Large intestine (tissue), 3 donors: ENCODE measurements at regions not wholly inside any gene's neighbourhood (a gene's known extent, or its start where the extent isn't known, plus 50 kb on each side); places are given as distances from the start of the nearest gene placed in this dataset.

ENCODE experiments used
- DNase-seq, 2 donors: peaks; one replicate each; pipeline versions ENCODE4 v3.0.0 to v3.0.0-alpha.2; 2013
- H3K27ac ChIP-seq: one replicate; pipeline ENCODE4 v1.5.1; 2013; ENCODE audit warnings: low read length
- H3K27me3 ChIP-seq: 2 replicates; pipeline ENCODE4 v1.6.1; 2013; ENCODE audit warnings: low read length; ENCODE audit not compliant: control insufficient read depth, insufficient read depth
- H3K36me3 ChIP-seq: 2 replicates; pipeline ENCODE4 v1.6.1; 2013; ENCODE audit warnings: low read length; ENCODE audit not compliant: control insufficient read depth, insufficient read depth
- H3K4me1 ChIP-seq: one replicate; pipeline ENCODE4 v1.6.1; 2013; ENCODE audit warnings: low read length; ENCODE audit not compliant: control insufficient read depth, insufficient read depth
- H3K4me3 ChIP-seq: one replicate; pipeline ENCODE4 v1.5.1; 2013; ENCODE audit warnings: low read length
- H3K9me3 ChIP-seq: one replicate; pipeline ENCODE4 v1.6.1; 2013; ENCODE audit warnings: mild to moderate bottlenecking, low read depth, low read length, moderate library complexity; ENCODE audit not compliant: control insufficient read depth
- WGBS: methylation state at CpG from one replicate; pipeline ENCODE4 v1.1.5; 2013; ENCODE audit warnings: low lambda C conversion rate; ENCODE audit not compliant: insufficient coverage; 5-methylcytosine and 5-hydroxymethylcytosine counted together

DNA sequence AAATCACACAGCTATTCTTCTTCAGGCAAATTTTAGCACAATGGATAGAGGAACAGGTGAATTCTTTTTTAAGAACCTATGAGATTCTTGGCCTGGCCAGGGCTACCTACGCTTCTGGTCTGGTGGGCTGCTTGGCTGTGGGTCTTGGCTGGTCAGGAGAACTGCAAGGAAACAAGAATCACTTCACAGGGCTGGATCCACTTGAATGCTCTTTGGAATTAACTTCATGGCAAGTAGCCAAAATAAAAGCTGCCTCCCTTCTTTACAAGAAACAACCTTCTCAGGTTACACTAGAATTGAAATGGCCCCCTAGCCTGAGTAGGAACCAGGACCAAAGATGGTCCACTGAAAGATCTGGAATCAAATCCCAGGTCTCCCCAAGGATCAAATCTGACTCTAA, 519.1 kb downstream of the IQCM start:
- WGBS, result no CpG with 5 or more reads among the region's 1 CpG

DNA sequence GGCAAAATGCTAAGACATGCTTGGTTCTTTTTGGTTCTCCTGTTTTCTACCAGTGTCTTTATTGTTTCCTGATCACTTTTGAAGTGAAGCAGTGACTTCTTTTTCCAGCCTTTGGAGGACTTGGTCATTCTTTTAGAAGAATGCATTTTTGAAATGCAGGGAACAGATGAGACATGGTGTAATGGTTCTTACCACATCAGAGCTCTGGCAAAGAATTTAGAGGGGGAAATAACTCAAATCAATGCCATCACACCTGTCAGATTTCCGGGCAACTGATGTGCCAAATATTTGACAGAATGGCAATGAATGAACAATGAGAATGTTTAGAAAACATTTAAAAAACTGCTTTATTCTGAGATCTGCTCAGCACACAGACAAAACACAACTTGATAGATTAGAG, 519.6 kb downstream of the IQCM start:
- no peaks in the 10 kb centered on the region for H3K9me3 ChIP-seq
- no peak overlapping the region for H3K27ac ChIP-seq
- H3K27me3 ChIP-seq, result no peaks in the 10 kb centered on the region
- H3K4me1 ChIP-seq, result no peaks in the 10 kb centered on the region
- no peak for DNase-seq
- no peak overlapping the region for H3K4me3 ChIP-seq
- no peaks in the 10 kb centered on the region for H3K36me3 ChIP-seq
- WGBS, result no CpG with 5 or more reads among the region's 1 CpG

More for the DNA sequence above, 519.1 kb downstream of the IQCM start:
- H3K27me3 ChIP-seq, result no peaks in the 10 kb centered on the region
- no peaks in the 10 kb centered on the region for H3K9me3 ChIP-seq
- no peak overlapping the region for H3K4me3 ChIP-seq
- no peaks in the 10 kb centered on the region for H3K36me3 ChIP-seq
- no peak for DNase-seq
- H3K27ac ChIP-seq, result no peak overlapping the region
- no peaks in the 10 kb centered on the region for H3K4me1 ChIP-seq

- H3K27ac ChIP-seq, result no peak overlapping the region
- 83% methylated on average over 1 of the region's 1 CpG for WGBS
- H3K36me3 ChIP-seq, result no peaks in the 10 kb centered on the region
- no peaks in the 10 kb centered on the region for H3K4me1 ChIP-seq
- no peak for DNase-seq
- no peaks in the 10 kb centered on the region for H3K27me3 ChIP-seq
- H3K9me3 ChIP-seq, result no peaks in the 10 kb centered on the region
- H3K4me3 ChIP-seq, result no peak overlapping the region
Measured at GRCh38 chr4:149294601-149295000, 521.0 kb downstream of the IQCM start.

- H3K27ac ChIP-seq, result no peak overlapping the region
- DNase-seq, result no peak
- no CpG with 5 or more reads among the region's 1 CpG for WGBS
- no peak overlapping the region for H3K4me3 ChIP-seq
- no peaks in the 10 kb centered on the region for H3K4me1 ChIP-seq
- H3K27me3 ChIP-seq, result no peaks in the 10 kb centered on the region
- H3K9me3 ChIP-seq, result no peaks in the 10 kb centered on the region
- H3K36me3 ChIP-seq, result no peaks in the 10 kb centered on the region
Measured at GRCh38 chr4:149293046-149293649, 522.5 kb downstream of the IQCM start.

- no peak for DNase-seq
- WGBS, result no CpG with 5 or more reads among the region's 1 CpG
Measured at GRCh38 chr4:149292425-149293007, 523.1 kb downstream of the IQCM start.

DNA sequence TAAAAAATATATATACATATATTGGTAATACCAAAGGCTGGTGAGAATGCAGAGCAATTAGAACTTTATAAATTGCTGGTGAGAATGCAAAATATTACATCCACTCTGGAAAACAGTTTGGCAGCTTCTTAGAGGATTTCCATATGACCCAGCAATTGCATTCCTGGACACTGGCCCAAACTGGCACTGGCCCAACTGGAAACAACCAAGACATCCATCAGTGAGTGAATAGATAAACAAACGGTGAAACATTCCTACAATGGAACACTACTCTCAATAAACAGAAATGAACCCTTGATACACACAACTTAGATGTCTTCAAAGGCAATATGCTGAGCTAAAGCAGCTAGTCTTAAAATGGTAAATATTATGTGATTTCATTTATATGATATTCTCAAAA, 524.2 kb downstream of the IQCM start:
- DNase-seq, result peak in 1 of 2 donors; percentile 4
- Histone ChIP-seq H3K36me3 (no peaks in the 10 kb centered on the region), H3K9me3 (peaks cover 3% of the 10 kb centered on the region), H3K4me3 (no peak overlapping the region), H3K27me3 (no peaks in the 10 kb centered on the region), H3K27ac (no peak overlapping the region), H3K4me1 (no peaks in the 10 kb centered on the region)
- WGBS, result no CpG with 5 or more reads among the region's 1 CpG

More at GRCh38 chr4:149292425-149293007, 523.1 kb downstream of the IQCM start:
- Histone ChIP-seq H3K4me1 (no peaks in the 10 kb centered on the region), H3K27ac (no peak overlapping the region), H3K9me3 (peaks cover 3% of the 10 kb centered on the region), H3K27me3 (no peaks in the 10 kb centered on the region), H3K36me3 (no peaks in the 10 kb centered on the region), H3K4me3 (no peak overlapping the region)

DNA sequence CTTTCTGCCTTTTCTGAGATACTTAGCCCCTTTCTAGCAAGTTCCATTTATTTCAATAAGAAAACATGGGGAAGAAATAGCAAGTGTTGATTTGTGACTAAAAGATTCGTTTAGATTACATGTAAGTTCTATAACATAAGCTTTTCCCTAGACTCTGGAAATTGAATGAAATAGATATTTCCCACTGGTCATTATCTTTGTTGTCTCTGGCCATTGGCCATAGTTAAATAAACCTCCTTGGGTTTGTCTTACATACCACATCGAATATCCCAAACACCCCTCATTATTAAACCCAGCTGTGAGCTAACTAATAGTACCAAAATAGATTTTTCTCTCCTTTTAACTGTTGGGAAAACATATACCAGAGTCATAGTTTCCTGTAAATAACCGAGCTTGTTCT, 534.8 kb downstream of the IQCM start:
- no peak overlapping the region for H3K4me3 ChIP-seq
- WGBS, result 68% methylated on average over 2 of the region's 3 CpGs
- no peaks in the 10 kb centered on the region for H3K27me3 ChIP-seq
- no peak overlapping the region for H3K27ac ChIP-seq
- DNase-seq, result no peak
- H3K4me1 ChIP-seq, result no peaks in the 10 kb centered on the region
- no peaks in the 10 kb centered on the region for H3K9me3 ChIP-seq
- no peaks in the 10 kb centered on the region for H3K36me3 ChIP-seq

DNA sequence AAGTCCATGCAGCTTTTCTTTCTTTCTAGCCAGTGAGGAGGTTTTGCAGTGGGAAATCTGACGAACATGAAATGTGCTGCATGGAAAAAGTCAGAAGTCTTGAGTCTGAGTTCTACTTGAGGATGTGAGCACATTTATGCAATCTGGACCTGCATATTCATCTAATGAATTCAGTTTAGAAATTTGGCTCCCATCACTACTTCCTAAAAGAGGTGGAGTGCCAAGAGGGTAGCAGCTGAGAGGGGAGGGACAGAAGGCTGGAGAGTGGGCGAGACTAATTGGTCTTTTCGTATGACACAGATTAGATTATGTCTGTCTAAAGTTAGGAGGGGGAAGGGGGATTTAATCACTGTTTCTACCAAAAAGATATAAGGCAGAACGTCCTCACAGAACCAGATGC, 535.9 kb downstream of the IQCM start:
- Histone ChIP-seq H3K27me3 (no peaks in the 10 kb centered on the region), H3K36me3 (no peaks in the 10 kb centered on the region), H3K4me3 (no peak overlapping the region), H3K4me1 (no peaks in the 10 kb centered on the region), H3K9me3 (no peaks in the 10 kb centered on the region), H3K27ac (no peak overlapping the region)
- no CpG with 5 or more reads among the region's 4 CpGs for WGBS
- DNase-seq, result no peak

DNA sequence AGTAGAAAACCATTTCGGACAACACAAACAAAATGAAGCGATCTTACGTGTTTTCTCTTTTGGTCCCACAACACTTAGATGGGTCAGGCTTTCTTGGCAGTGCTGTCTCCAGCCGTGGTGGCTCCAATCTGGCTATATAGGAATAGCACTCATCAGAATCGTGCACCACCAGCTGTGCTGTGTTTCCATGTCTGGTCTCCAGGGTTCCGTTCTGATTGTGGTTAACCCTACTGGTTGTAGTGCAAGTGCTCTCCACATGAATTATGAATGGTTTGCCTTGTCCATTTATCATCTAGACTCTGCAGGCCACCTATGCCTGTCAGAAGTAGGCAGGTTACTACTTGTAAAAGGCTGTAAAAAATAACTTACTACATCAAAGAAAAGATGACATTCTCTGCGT, 536.3 kb downstream of the IQCM start:
- DNase-seq, result no peak
- no CpG with 5 or more reads among the region's 7 CpGs for WGBS
- H3K36me3 ChIP-seq, result no peaks in the 10 kb centered on the region
- H3K27ac ChIP-seq, result no peak overlapping the region
- H3K4me1 ChIP-seq, result no peaks in the 10 kb centered on the region
- no peak overlapping the region for H3K4me3 ChIP-seq
- H3K27me3 ChIP-seq, result no peaks in the 10 kb centered on the region
- no peaks in the 10 kb centered on the region for H3K9me3 ChIP-seq

- no peaks in the 10 kb centered on the region for H3K4me1 ChIP-seq
- no peaks in the 10 kb centered on the region for H3K36me3 ChIP-seq
- no peak overlapping the region for H3K4me3 ChIP-seq
- no peaks in the 10 kb centered on the region for H3K9me3 ChIP-seq
- no peaks in the 10 kb centered on the region for H3K27me3 ChIP-seq
- DNase-seq, result no peak
- H3K27ac ChIP-seq, result no peak overlapping the region
- WGBS, result 71% methylated on average over 1 of the region's 2 CpGs
Measured at GRCh38 chr4:149277705-149278104, 537.9 kb downstream of the IQCM start.

DNA sequence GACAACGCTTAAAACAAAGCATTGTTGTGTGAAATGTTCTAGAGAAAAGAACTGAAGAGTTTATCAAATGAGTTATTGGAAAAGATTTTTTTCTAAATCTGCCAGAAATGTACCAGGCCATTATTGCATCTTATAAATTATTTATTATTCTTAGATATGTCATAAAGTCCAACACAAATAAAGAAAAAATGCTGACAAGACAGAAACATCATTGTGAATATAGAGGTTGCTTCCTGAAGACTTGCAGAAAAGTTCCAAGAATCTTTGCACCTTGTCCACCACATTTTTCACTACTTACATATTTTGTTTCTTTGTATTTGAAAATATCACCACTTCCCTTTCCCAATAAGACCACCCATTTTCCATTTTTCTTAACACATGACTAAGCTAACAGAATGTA, 545.8 kb downstream of the IQCM start:
- no peak for DNase-seq
- no peaks in the 10 kb centered on the region for H3K36me3 ChIP-seq
- H3K4me3 ChIP-seq, result no peak overlapping the region
- H3K9me3 ChIP-seq, result no peaks in the 10 kb centered on the region
- H3K27me3 ChIP-seq, result no peaks in the 10 kb centered on the region
- no peaks in the 10 kb centered on the region for H3K4me1 ChIP-seq
- no peak overlapping the region for H3K27ac ChIP-seq
- WGBS, result no CpG with 5 or more reads among the region's 1 CpG
